22Rv1 (cell line): ENCODE measurements at regions not wholly inside any gene's neighbourhood (a gene's known extent, or its start where the extent isn't known, plus 50 kb on each side); places are given as distances from the start of the nearest gene placed in this dataset.

Experiments used
- CTCF ChIP-seq: fragments of 450-650 bp; IDR thresholded peaks from 2 replicates; pipeline ENCODE4 v1.5.1; 2017; ENCODE audit warnings: mild to moderate bottlenecking
- ZFX ChIP-seq: fragments of 450-650 bp; IDR thresholded peaks from 2 replicates; pipeline ENCODE4 v1.6.1; 2017; ENCODE audit warnings: antibody characterized with exemption, borderline replicate concordance

GRCh38 chr7:15015545-15016314, 113.2 kb upstream of the DGKB start:
- TF ChIP-seq CTCF: peak; percentile 95
- TF ChIP-seq ZFX: no peak
